Erythroblast (primary cell): ENCODE measurements at regions not wholly inside any gene's neighbourhood (a gene's known extent, or its start where the extent isn't known, plus 50 kb on each side); places are given as distances from the start of the nearest gene placed in this dataset.

ENCODE experiments used
- GATA1 ChIP-seq: IDR thresholded peaks from 2 replicates; pipeline ENCODE4 v1.6.1; 2011; ENCODE audit warnings: low read depth, mild to moderate bottlenecking, control low read depth, low read length, moderate library complexity
- POLR2A ChIP-seq: IDR thresholded peaks from 2 replicates; pipeline ENCODE4 v1.6.1; 2011; ENCODE audit warnings: mild to moderate bottlenecking, low read length

DNA sequence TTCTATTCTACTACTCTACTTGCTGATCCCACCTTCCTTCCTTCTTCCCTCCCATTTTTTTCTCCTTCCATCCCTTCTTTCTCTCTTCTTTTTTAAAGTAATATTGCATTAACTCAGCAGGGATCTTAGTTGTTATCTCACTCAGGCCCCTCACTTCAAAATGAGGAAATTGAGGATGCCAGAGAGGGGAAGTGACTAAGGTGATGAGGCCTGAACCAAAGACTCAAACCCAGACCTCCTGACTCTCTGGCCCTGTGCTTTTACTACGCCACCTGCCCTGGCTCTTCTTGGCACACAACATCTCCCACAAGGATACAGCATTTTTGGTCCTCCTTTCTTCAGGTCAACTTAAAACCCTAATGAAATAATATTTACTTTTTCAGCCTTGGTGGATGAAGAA lies 151.7 kb upstream of the ZNF648 start:
- TF ChIP-seq POLR2A (no peak), GATA1 (no peak)
